ENCODE measurements at regions not wholly inside any gene's neighbourhood (a gene's known extent, or its start where the extent isn't known, plus 50 kb on each side); places are given as distances from the start of the nearest gene placed in this dataset.

GRCh38 chr10:59037018-59037389 is 139.4 kb upstream of the PHYHIPL start:
- no peak for TF ChIP-seq EZH2phosphoT487 (IDR thresholded peaks at IDR 0.05; ENCODE audit: unreplicated experiment)
- no peak for TF ChIP-seq EZH2 (IDR thresholded peaks at IDR 0.05; ENCODE audit: low read depth, unreplicated experiment)
- no peak for TF ChIP-seq POLR2AphosphoS5 (IDR thresholded peaks at IDR 0.05; ENCODE audit: low read depth)
- no peak for TF ChIP-seq CTCF (conservative IDR thresholded peaks at IDR 0.05; ENCODE audit: low read depth in 2 of 2)
- TF ChIP-seq JUNB (IDR thresholded peaks at IDR 0.05; ENCODE audit: unreplicated experiment) = no peak
- TF ChIP-seq ZNF114 (CRISPR knock-in tag; IDR thresholded peaks at IDR 0.05) = no peak
- no peak for TF ChIP-seq STAT1 (IDR thresholded peaks at IDR 0.05; ENCODE audit: unreplicated experiment)
- no peak for TF ChIP-seq CREB1 (CRISPR knock-in tag; IDR thresholded peaks at IDR 0.05; ENCODE audit: low read depth)
- TF ChIP-seq, protein P1, sequence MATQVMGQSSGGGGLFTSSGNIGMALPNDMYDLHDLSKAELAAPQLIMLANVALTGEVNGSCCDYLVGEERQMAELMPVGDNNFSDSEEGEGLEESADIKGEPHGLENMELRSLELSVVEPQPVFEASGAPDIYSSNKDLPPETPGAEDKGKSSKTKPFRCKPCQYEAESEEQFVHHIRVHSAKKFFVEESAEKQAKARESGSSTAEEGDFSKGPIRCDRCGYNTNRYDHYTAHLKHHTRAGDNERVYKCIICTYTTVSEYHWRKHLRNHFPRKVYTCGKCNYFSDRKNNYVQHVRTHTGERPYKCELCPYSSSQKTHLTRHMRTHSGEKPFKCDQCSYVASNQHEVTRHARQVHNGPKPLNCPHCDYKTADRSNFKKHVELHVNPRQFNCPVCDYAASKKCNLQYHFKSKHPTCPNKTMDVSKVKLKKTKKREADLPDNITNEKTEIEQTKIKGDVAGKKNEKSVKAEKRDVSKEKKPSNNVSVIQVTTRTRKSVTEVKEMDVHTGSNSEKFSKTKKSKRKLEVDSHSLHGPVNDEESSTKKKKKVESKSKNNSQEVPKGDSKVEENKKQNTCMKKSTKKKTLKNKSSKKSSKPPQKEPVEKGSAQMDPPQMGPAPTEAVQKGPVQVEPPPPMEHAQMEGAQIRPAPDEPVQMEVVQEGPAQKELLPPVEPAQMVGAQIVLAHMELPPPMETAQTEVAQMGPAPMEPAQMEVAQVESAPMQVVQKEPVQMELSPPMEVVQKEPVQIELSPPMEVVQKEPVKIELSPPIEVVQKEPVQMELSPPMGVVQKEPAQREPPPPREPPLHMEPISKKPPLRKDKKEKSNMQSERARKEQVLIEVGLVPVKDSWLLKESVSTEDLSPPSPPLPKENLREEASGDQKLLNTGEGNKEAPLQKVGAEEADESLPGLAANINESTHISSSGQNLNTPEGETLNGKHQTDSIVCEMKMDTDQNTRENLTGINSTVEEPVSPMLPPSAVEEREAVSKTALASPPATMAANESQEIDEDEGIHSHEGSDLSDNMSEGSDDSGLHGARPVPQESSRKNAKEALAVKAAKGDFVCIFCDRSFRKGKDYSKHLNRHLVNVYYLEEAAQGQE (IDR thresholded peaks at IDR 0.05; ENCODE audit: unreplicated experiment) = no peak
- TF ChIP-seq, protein P2, sequence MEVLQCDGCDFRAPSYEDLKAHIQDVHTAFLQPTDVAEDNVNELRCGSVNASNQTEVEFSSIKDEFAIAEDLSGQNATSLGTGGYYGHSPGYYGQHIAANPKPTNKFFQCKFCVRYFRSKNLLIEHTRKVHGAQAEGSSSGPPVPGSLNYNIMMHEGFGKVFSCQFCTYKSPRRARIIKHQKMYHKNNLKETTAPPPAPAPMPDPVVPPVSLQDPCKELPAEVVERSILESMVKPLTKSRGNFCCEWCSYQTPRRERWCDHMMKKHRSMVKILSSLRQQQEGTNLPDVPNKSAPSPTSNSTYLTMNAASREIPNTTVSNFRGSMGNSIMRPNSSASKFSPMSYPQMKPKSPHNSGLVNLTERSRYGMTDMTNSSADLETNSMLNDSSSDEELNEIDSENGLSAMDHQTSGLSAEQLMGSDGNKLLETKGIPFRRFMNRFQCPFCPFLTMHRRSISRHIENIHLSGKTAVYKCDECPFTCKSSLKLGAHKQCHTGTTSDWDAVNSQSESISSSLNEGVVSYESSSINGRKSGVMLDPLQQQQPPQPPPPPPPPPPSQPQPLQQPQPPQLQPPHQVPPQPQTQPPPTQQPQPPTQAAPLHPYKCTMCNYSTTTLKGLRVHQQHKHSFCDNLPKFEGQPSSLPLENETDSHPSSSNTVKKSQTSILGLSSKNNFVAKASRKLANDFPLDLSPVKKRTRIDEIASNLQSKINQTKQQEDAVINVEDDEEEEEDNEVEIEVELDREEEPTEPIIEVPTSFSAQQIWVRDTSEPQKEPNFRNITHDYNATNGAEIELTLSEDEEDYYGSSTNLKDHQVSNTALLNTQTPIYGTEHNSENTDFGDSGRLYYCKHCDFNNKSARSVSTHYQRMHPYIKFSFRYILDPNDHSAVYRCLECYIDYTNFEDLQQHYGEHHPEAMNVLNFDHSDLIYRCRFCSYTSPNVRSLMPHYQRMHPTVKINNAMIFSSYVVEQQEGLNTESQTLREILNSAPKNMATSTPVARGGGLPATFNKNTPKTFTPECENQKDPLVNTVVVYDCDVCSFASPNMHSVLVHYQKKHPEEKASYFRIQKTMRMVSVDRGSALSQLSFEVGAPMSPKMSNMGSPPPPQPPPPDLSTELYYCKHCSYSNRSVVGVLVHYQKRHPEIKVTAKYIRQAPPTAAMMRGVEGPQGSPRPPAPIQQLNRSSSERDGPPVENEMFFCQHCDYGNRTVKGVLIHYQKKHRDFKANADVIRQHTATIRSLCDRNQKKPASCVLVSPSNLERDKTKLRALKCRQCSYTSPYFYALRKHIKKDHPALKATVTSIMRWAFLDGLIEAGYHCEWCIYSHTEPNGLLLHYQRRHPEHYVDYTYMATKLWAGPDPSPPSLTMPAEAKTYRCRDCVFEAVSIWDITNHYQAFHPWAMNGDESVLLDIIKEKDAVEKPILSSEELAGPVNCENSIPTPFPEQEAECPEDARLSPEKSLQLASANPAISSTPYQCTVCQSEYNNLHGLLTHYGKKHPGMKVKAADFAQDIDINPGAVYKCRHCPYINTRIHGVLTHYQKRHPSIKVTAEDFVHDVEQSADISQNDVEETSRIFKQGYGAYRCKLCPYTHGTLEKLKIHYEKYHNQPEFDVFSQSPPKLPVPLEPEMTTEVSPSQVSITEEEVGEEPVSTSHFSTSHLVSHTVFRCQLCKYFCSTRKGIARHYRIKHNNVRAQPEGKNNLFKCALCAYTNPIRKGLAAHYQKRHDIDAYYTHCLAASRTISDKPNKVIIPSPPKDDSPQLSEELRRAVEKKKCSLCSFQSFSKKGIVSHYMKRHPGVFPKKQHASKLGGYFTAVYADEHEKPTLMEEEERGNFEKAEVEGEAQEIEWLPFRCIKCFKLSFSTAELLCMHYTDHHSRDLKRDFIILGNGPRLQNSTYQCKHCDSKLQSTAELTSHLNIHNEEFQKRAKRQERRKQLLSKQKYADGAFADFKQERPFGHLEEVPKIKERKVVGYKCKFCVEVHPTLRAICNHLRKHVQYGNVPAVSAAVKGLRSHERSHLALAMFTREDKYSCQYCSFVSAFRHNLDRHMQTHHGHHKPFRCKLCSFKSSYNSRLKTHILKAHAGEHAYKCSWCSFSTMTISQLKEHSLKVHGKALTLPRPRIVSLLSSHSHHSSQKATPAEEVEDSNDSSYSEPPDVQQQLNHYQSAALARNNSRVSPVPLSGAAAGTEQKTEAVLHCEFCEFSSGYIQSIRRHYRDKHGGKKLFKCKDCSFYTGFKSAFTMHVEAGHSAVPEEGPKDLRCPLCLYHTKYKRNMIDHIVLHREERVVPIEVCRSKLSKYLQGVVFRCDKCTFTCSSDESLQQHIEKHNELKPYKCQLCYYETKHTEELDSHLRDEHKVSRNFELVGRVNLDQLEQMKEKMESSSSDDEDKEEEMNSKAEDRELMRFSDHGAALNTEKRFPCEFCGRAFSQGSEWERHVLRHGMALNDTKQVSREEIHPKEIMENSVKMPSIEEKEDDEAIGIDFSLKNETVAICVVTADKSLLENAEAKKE (CRISPR knock-in tag; IDR thresholded peaks at IDR 0.05) = no peak

Data from GM23338 (cell line).